SK-N-SH treated with all-trans-retinoic acid at 6 μM for 48 hours (cell line): ENCODE measurements at regions not wholly inside any gene's neighbourhood (a gene's known extent, or its start where the extent isn't known, plus 50 kb on each side); places are given as distances from the start of the nearest gene placed in this dataset.

Experiments
- ATAC-seq: fragments of 200-7000 bp; cut with Tn5 transposase; 3 replicates; pipeline ENCODE4 v1.9.1; 2020; ENCODE audit warnings: mild to moderate bottlenecking, moderate library complexity
- ARNTL ChIP-seq: fragments of 450-650 bp; formaldehyde crosslinking; IDR thresholded peaks from 2 replicates; pipeline ENCODE4 v1.5.0; 2020; ENCODE audit warnings: low read depth, mild to moderate bottlenecking, moderate library complexity, borderline replicate concordance
- BACH2 ChIP-seq: fragments of 250-450 bp; sonication (Bioruptor Pico); IDR thresholded peaks from 2 replicates; pipeline ENCODE4 v1.9.0; 2021; ENCODE audit warnings: mild to moderate bottlenecking, borderline replicate concordance
- CREB5 ChIP-seq: fragments of 250-450 bp; sonication (Bioruptor Pico); IDR thresholded peaks from 2 replicates; pipeline ENCODE4 v1.5.1; 2020; ENCODE audit warnings: low read depth, mild to moderate bottlenecking, moderate library complexity
- CSDC2 ChIP-seq: fragments of 250-450 bp; sonication (Bioruptor Pico); IDR thresholded peaks from 2 replicates; pipeline ENCODE4 v1.5.0; 2020; ENCODE audit warnings: mild to moderate bottlenecking, moderate library complexity
- CSRNP3 ChIP-seq: fragments of 250-450 bp; sonication (Bioruptor Pico); IDR thresholded peaks from 2 replicates; pipeline ENCODE4 v1.5.1; 2021; ENCODE audit warnings: mild to moderate bottlenecking, moderate library complexity
- ESRRG ChIP-seq: fragments of 250-450 bp; sonication (Bioruptor Pico); IDR thresholded peaks from 2 replicates; pipeline ENCODE4 v1.6.1; 2021; ENCODE audit warnings: mild to moderate bottlenecking
- GLIS3 ChIP-seq: fragments of 250-450 bp; sonication (Bioruptor Pico); IDR thresholded peaks from 2 replicates; pipeline ENCODE4 v1.5.0; 2020; ENCODE audit warnings: mild to moderate bottlenecking, moderate library complexity
- ISL1 ChIP-seq: fragments of 250-450 bp; sonication (Bioruptor Pico); IDR thresholded peaks from 2 replicates; pipeline ENCODE4 v2.1.2; 2022; ENCODE audit warnings: mild to moderate bottlenecking, moderate library complexity
- OSR1 ChIP-seq: fragments of 250-450 bp; sonication (Bioruptor Pico); IDR thresholded peaks from 2 replicates; pipeline ENCODE4 v1.8.0; 2022; ENCODE audit warnings: moderate library complexity, mild to moderate bottlenecking, inconsistent platforms
- PATZ1 ChIP-seq: fragments of 250-450 bp; sonication (Bioruptor Pico); IDR thresholded peaks from 2 replicates; pipeline ENCODE4 v1.8.0; 2020; ENCODE audit warnings: mild to moderate bottlenecking, moderate library complexity, borderline replicate concordance
- POU6F1 ChIP-seq: fragments of 250-450 bp; sonication (Bioruptor Pico); IDR thresholded peaks from 2 replicates; pipeline ENCODE4 v1.8.0; 2021; ENCODE audit warnings: low read depth, mild to moderate bottlenecking, moderate library complexity, borderline replicate concordance
- PPARA ChIP-seq: fragments of 250-450 bp; sonication (Bioruptor Pico); IDR thresholded peaks from 2 replicates; pipeline ENCODE4 v1.5.0; 2020; ENCODE audit warnings: mild to moderate bottlenecking, borderline replicate concordance
- RARB ChIP-seq: fragments of 250-450 bp; sonication (Bioruptor Pico); IDR thresholded peaks from 2 replicates; pipeline ENCODE4 v1.8.0; 2021; ENCODE audit warnings: mild to moderate bottlenecking, moderate library complexity
- SNAI2 ChIP-seq: fragments of 250-450 bp; sonication (Bioruptor Pico); IDR thresholded peaks from 2 replicates; pipeline ENCODE4 v1.5.0; 2020; ENCODE audit warnings: mild to moderate bottlenecking, moderate library complexity
- TCF4 ChIP-seq: fragments of 250-450 bp; sonication (Bioruptor Pico); IDR thresholded peaks from 2 replicates; pipeline ENCODE4 v1.8.0; 2021; ENCODE audit warnings: mild to moderate bottlenecking, moderate library complexity, borderline replicate concordance
- TOX ChIP-seq: fragments of 250-450 bp; sonication (Bioruptor Pico); IDR thresholded peaks from 2 replicates; pipeline ENCODE4 v1.8.0; 2021; ENCODE audit warnings: mild to moderate bottlenecking, moderate library complexity, borderline replicate concordance
- TSHZ2 ChIP-seq: fragments of 250-450 bp; sonication (Bioruptor Pico); IDR thresholded peaks from 2 replicates; pipeline ENCODE4 v1.5.0; 2020; ENCODE audit warnings: mild to moderate bottlenecking, moderate library complexity
- ZC3H10 ChIP-seq: fragments of 250-450 bp; sonication (Bioruptor Pico); IDR thresholded peaks from 2 replicates; pipeline ENCODE4 v1.5.1; 2021; ENCODE audit warnings: mild to moderate bottlenecking, moderate library complexity
- ZFP3 ChIP-seq: fragments of 250-450 bp; sonication (Bioruptor Pico); IDR thresholded peaks from 2 replicates; pipeline ENCODE4 v1.5.0; 2020; ENCODE audit warnings: mild to moderate bottlenecking, moderate library complexity
- ZFP30 ChIP-seq: fragments of 450-650 bp; formaldehyde crosslinking; IDR thresholded peaks from 2 replicates; pipeline ENCODE4 v1.5.0; 2022; ENCODE audit warnings: mild to moderate bottlenecking, moderate library complexity
- ZNF565 ChIP-seq: fragments of 450-650 bp; formaldehyde crosslinking; conservative IDR thresholded peaks from 2 replicates; pipeline ENCODE4 v1.5.0; 2020; ENCODE audit warnings: low read depth, mild to moderate bottlenecking, moderate library complexity
- ZNF70 ChIP-seq: fragments of 450-650 bp; formaldehyde crosslinking; IDR thresholded peaks from 2 replicates; pipeline ENCODE4 v1.5.0; 2020; ENCODE audit warnings: mild to moderate bottlenecking, moderate library complexity
- ZNF8 ChIP-seq: fragments of 450-650 bp; formaldehyde crosslinking; IDR thresholded peaks from 2 replicates; pipeline ENCODE4 v1.5.0; 2020; ENCODE audit warnings: mild to moderate bottlenecking, moderate library complexity

GRCh38 chr15:25944386-25944785, 81.3 kb upstream of the ATP10A start:
- ATAC-seq, result no peak
- TF ChIP-seq CREB5 (no peak), ESRRG (CRISPR knock-in tag) (no peak), TSHZ2 (CRISPR knock-in tag) (no peak), ZFP30 (no peak), BACH2 (no peak), ISL1 (no peak)

- ATAC-seq, result no peak
- TF ChIP-seq TCF4 (CRISPR knock-in tag) (no peak), ZNF565 (CRISPR knock-in tag) (no peak), TOX (no peak), ZC3H10 (no peak), PPARA (CRISPR knock-in tag) (no peak), POU6F1 (CRISPR knock-in tag) (no peak), ZFP3 (CRISPR knock-in tag) (no peak), RARB (no peak), ZFP30 (no peak), CSDC2 (CRISPR knock-in tag) (no peak), SNAI2 (CRISPR knock-in tag) (no peak), ZNF8 (no peak), CSRNP3 (CRISPR knock-in tag) (no peak), GLIS3 (no peak), ARNTL (no peak), ZNF70 (CRISPR knock-in tag) (no peak)
- TF ChIP-seq, all 23 proteins: peak for 0
Measured at GRCh38 chr15:25943831-25944230, 80.7 kb upstream of the ATP10A start.

GRCh38 chr15:25939122-25939521, 76.0 kb upstream of the ATP10A start:
- ATAC-seq, result no peak
- no peak for TF ChIP-seq ZFP30
- no peak for TF ChIP-seq CREB5
- no peak for TF ChIP-seq TCF4 (CRISPR knock-in tag)
- TF ChIP-seq ESRRG (CRISPR knock-in tag), result no peak
- TF ChIP-seq TSHZ2 (CRISPR knock-in tag), result no peak
- no peak for TF ChIP-seq PATZ1 (CRISPR knock-in tag)
- no peak for TF ChIP-seq OSR1 (CRISPR knock-in tag)
- no peak for TF ChIP-seq ZNF70 (CRISPR knock-in tag)
- no peak for TF ChIP-seq RARB
- no peak for TF ChIP-seq ISL1
- no peak for TF ChIP-seq SNAI2 (CRISPR knock-in tag)
